H1 (cell line): ENCODE measurements at regions not wholly inside any gene's neighbourhood (a gene's known extent, or its start where the extent isn't known, plus 50 kb on each side); places are given as distances from the start of the nearest gene placed in this dataset.

Experiments used
- CTCF ChIA-PET: fragments of 300-600 bp; sonication (Branson Sonifier 250); formaldehyde crosslinking; loops from one replicate; lab custom pipeline; 2021; ENCODE audit not compliant: partially characterized antibody; lab: Charles Lee
- POLR2A ChIA-PET: fragments of 300-600 bp; sonication (Branson Sonifier 250); formaldehyde crosslinking; loops from one replicate; lab custom pipeline; 2021; ENCODE audit warnings: inconsistent platforms; ENCODE audit not compliant: partially characterized antibody; lab: Charles Lee
- DNase-seq, 2 experiments: peaks; one replicate each; pipeline versions ENCODE4 v3.0.0 to v3.0.0-alpha.2; 2010 to 2022; ENCODE audit warnings: low spot score in 2 of 2, low read depth in 1 of 2, mixed read lengths in 1 of 2
- FAIRE-seq: peaks from 2 replicates; lab custom pipeline; 2011; peaks lifted over from hg19 to GRCh38; lab: Jason Lieb, UNC
- H2AFZ ChIP-seq: 2 replicates; pipeline ENCODE4 v1.8.1; 2012; ENCODE audit warnings: low read length, inconsistent platforms
- H2AK5ac ChIP-seq: 2 replicates; pipeline ENCODE4 v1.6.1; 2013; ENCODE audit warnings: low read depth, low read length
- H2BK120ac ChIP-seq: replicated peaks from 2 replicates; pipeline ENCODE3; 2013; ENCODE audit warnings: low read depth, low read length, inconsistent platforms
- H2BK12ac ChIP-seq: 2 replicates; pipeline ENCODE4 v1.6.1; 2013; ENCODE audit warnings: low read depth, low read length
- H2BK15ac ChIP-seq: 2 replicates; pipeline ENCODE4 v1.6.1; 2013; ENCODE audit warnings: low read length
- H2BK20ac ChIP-seq: 2 replicates; pipeline ENCODE4 v1.6.1; 2013; ENCODE audit warnings: low read length
- H2BK5ac ChIP-seq: 2 replicates; pipeline ENCODE4 v1.6.1; 2013; ENCODE audit warnings: low read depth, low read length
- H3K14ac ChIP-seq: 2 replicates; pipeline ENCODE4 v1.6.1; 2013; ENCODE audit warnings: inconsistent platforms; ENCODE audit not compliant: insufficient read length
- H3K18ac ChIP-seq: 2 replicates; pipeline ENCODE4 v1.6.1; 2013; ENCODE audit warnings: low read length; ENCODE audit errors: extremely low read depth
- H3K23ac ChIP-seq: 2 replicates; pipeline ENCODE4 v1.6.1; 2013; ENCODE audit warnings: inconsistent platforms; ENCODE audit not compliant: insufficient read length
- H3K23me2 ChIP-seq: 2 replicates; pipeline ENCODE4 v1.6.1; 2013; ENCODE audit warnings: low read depth, low read length
- H3K27ac ChIP-seq: 2 replicates; pipeline ENCODE4 v1.6.1; 2011; ENCODE audit warnings: low read depth, low read length, inconsistent platforms
- H3K27me3 ChIP-seq, 4 experiments: replicated peaks in 1 of 4; 1 replicate in 1 of 4; 2 replicates in 3 of 4; pipeline versions ENCODE4 v1.6.1 to v1.8.1; 2011 to 2013; ENCODE audit warnings: low read length in 3 of 4, mild to moderate bottlenecking in 3 of 4, inconsistent platforms in 2 of 4, mixed read lengths in 2 of 4, moderate library complexity in 1 of 4; ENCODE audit not compliant: control insufficient read depth in 3 of 4, insufficient read depth in 3 of 4; ENCODE audit errors: extremely low read depth in 1 of 4
- H3K36me3 ChIP-seq, 4 experiments: 2 replicates each; pipeline versions ENCODE4 v1.6.1 to v1.8.1; 2011 to 2013; ENCODE audit warnings: mild to moderate bottlenecking in 4 of 4, low read length in 3 of 4, moderate library complexity in 2 of 4, control low read depth in 1 of 4, inconsistent platforms in 1 of 4; ENCODE audit not compliant: insufficient read depth in 4 of 4, control insufficient read depth in 2 of 4
- H3K4ac ChIP-seq: replicated peaks from 2 replicates; pipeline ENCODE3; 2013; ENCODE audit warnings: low read length, low read depth, mixed read lengths, inconsistent platforms; ENCODE audit not compliant: insufficient read length
- H3K4me1 ChIP-seq, 4 experiments: replicated peaks in 1 of 4; 1 replicate in 1 of 4; 2 replicates in 3 of 4; pipeline versions ENCODE4 v1.6.1 to v1.8.1; 2011 to 2013; ENCODE audit warnings: low read length in 3 of 4, inconsistent platforms in 2 of 4, mixed read lengths in 1 of 4; ENCODE audit not compliant: insufficient read depth in 4 of 4, control insufficient read depth in 3 of 4
- H3K4me2 ChIP-seq, 2 experiments: 2 replicates each; pipeline versions ENCODE4 v1.6.1 to v1.8.1; 2011 to 2013; ENCODE audit warnings: low read depth in 2 of 2, low read length in 2 of 2, control low read depth in 1 of 2, inconsistent platforms in 1 of 2, mild to moderate bottlenecking in 1 of 2; ENCODE audit not compliant: insufficient read depth in 1 of 2
- H3K4me3 ChIP-seq, 4 experiments: fragments of 200-600, 300-600 bp in 1 of 4; sonication (generic), shearing (Covaris generic), sonication (Bioruptor Twin) in 1 of 4; 2 replicates each; pipeline versions ENCODE4 v1.5.1 to v1.8.1; 2011 to 2016; ENCODE audit warnings: low read length in 4 of 4, low read depth in 3 of 4, control low read depth in 2 of 4, inconsistent platforms in 2 of 4, mild to moderate bottlenecking in 2 of 4, mixed read lengths in 1 of 4, moderate library complexity in 1 of 4; ENCODE audit not compliant: insufficient read depth in 2 of 4; ENCODE audit errors: extremely low read depth in 1 of 4
- H3K56ac ChIP-seq: replicated peaks from 2 replicates; pipeline ENCODE3; 2013; ENCODE audit warnings: low read depth, mild to moderate bottlenecking, mixed read lengths, low read length, inconsistent platforms; ENCODE audit not compliant: insufficient read length
- H3K79me1 ChIP-seq: 2 replicates; pipeline ENCODE4 v1.6.1; 2013; ENCODE audit warnings: low read depth, low read length, control low read depth
- H3K79me2 ChIP-seq, 2 experiments: 2 replicates each; pipeline versions ENCODE4 v1.6.1 to v1.8.1; 2012 to 2013; ENCODE audit warnings: low read length in 2 of 2, mild to moderate bottlenecking in 2 of 2, inconsistent platforms in 1 of 2; ENCODE audit not compliant: insufficient read depth in 2 of 2, control insufficient read depth in 1 of 2
- H3K9ac ChIP-seq, 4 experiments: replicated peaks in 1 of 4; 1 replicate in 1 of 4; 2 replicates in 3 of 4; pipeline versions ENCODE4 v1.6.1 to v1.8.1; 2011 to 2013; ENCODE audit warnings: low read depth in 3 of 4, low read length in 3 of 4, control low read depth in 2 of 4, mild to moderate bottlenecking in 2 of 4, moderate library complexity in 2 of 4, inconsistent platforms in 1 of 4; ENCODE audit errors: extremely low read depth in 1 of 4
- H3K9me3 ChIP-seq, 2 experiments: 2 replicates each; pipeline versions ENCODE4 v1.6.1 to v1.8.1; 2012 to 2013; ENCODE audit warnings: mild to moderate bottlenecking in 2 of 2, moderate library complexity in 2 of 2, control low read depth in 1 of 2, inconsistent platforms in 1 of 2, low read depth in 1 of 2, low read length in 1 of 2, mixed read lengths in 1 of 2; ENCODE audit not compliant: insufficient read depth in 2 of 2
- H4K20me1 ChIP-seq, 2 experiments: replicated peaks in 1 of 2; 2 replicates each; pipeline versions ENCODE3 to v1.8.1; 2011 to 2013; ENCODE audit warnings: inconsistent platforms in 2 of 2, low read length in 2 of 2, mild to moderate bottlenecking in 1 of 2; ENCODE audit not compliant: insufficient read depth in 2 of 2, control insufficient read depth in 1 of 2
- H4K5ac ChIP-seq: 2 replicates; pipeline ENCODE4 v1.6.1; 2013; ENCODE audit warnings: low read length, low read depth, mixed read lengths, inconsistent platforms; ENCODE audit not compliant: insufficient read length
- H4K8ac ChIP-seq: 2 replicates; pipeline ENCODE4 v1.8.0; 2013; ENCODE audit warnings: mild to moderate bottlenecking, moderate library complexity, low read length, inconsistent platforms; ENCODE audit not compliant: insufficient read depth; ENCODE audit errors: extremely low read depth
- H4K91ac ChIP-seq: replicated peaks from 2 replicates; pipeline ENCODE3; 2013; ENCODE audit warnings: low read length, mixed read lengths, inconsistent platforms; ENCODE audit not compliant: insufficient read length
- ASH2L ChIP-seq: fragments of 200-600, 300-600 bp; sonication (generic); IDR thresholded peaks from one replicate; pipeline ENCODE4 v1.7.1; 2017; ENCODE audit warnings: low read length
- ATF2 ChIP-seq: IDR thresholded peaks from 2 replicates; pipeline ENCODE4 v1.6.1; 2012; ENCODE audit warnings: low read length, inconsistent platforms
- BACH1 ChIP-seq: IDR thresholded peaks from 2 replicates; pipeline ENCODE4 v1.6.1; 2012; ENCODE audit warnings: low read length, improper control_type of control experiment
- CEBPB ChIP-seq: IDR thresholded peaks from 2 replicates; pipeline ENCODE4 v1.6.1; 2012; ENCODE audit warnings: low read depth, low read length
- CTBP2 ChIP-seq: IDR thresholded peaks from 2 replicates; pipeline ENCODE4 v1.7.0; 2011; ENCODE audit warnings: borderline replicate concordance, mild to moderate bottlenecking, moderate library complexity, mixed read lengths, low read length; ENCODE audit not compliant: insufficient read depth, insufficient read length
- FOSL1 ChIP-seq: IDR thresholded peaks from 2 replicates; pipeline ENCODE4 v1.6.1; 2011; ENCODE audit warnings: mild to moderate bottlenecking, low read depth, low read length, moderate library complexity; ENCODE audit not compliant: insufficient read depth
- GTF2F1 ChIP-seq: IDR thresholded peaks from 2 replicates; pipeline ENCODE4 v1.6.1; 2012; ENCODE audit warnings: low read depth, low read length, improper control_type of control experiment, borderline replicate concordance
- JUND ChIP-seq: IDR thresholded peaks from 2 replicates; pipeline ENCODE4 v1.6.1; 2011; ENCODE audit warnings: mild to moderate bottlenecking, improper control_type of control experiment, low read length
- POU5F1 ChIP-seq: IDR thresholded peaks from 2 replicates; pipeline ENCODE4 v1.6.1; 2011; ENCODE audit warnings: low read depth, mild to moderate bottlenecking, low read length, moderate library complexity
- RNF2 ChIP-seq: fragments of 200-900, 300-1000 bp; sonication (generic); IDR thresholded peaks from 2 replicates; pipeline ENCODE4 v1.7.1; 2016; ENCODE audit warnings: borderline replicate concordance, low read depth, mild to moderate bottlenecking, antibody characterized with exemption, low read length; ENCODE audit not compliant: poor library complexity, severe bottlenecking; ENCODE audit errors: missing control alignments
- SP2 ChIP-seq: IDR thresholded peaks from 2 replicates; pipeline ENCODE4 v1.6.1; 2012; ENCODE audit warnings: mild to moderate bottlenecking, low read length, inconsistent platforms
- YY1 ChIP-seq: IDR thresholded peaks from 2 replicates; pipeline ENCODE4 v1.6.1; 2011; ENCODE audit warnings: low read depth, mild to moderate bottlenecking, low read length
- WGBS, 2 experiments: shearing (Covaris generic) in 1 of 2; methylation state at CpG; one replicate each; pipeline versions ENCODE4 v1.1.6 to v1.1.7; 2013 to 2015; ENCODE audit warnings: low lambda C conversion rate in 2 of 2, mixed read lengths in 2 of 2, inconsistent platforms in 1 of 2, low coverage in 1 of 2, missing lambda C conversion rate in 1 of 2; ENCODE audit not compliant: insufficient replicate concordance in 2 of 2, insufficient coverage in 1 of 2, insufficient read length in 1 of 2; ENCODE audit errors: extremely low coverage in 1 of 2, missing lambda C conversion rate in 1 of 2; 5-methylcytosine and 5-hydroxymethylcytosine counted together

GRCh38 chrX:127879585-127879984, 172.6 kb downstream of the ACTRT1 start:
- Histone ChIP-seq H2AFZ (no peak overlapping the region), H3K79me2 (no peaks in the 10 kb centered on the region), H4K91ac (no peak overlapping the region), H3K79me1 (no peaks in the 10 kb centered on the region), H3K14ac (no peak overlapping the region), H4K5ac (no peak overlapping the region), H4K8ac (no peak overlapping the region), H3K4ac (no peak overlapping the region), H3K4me3 (no peak overlapping the region), H4K20me1 (no peaks in the 10 kb centered on the region), H3K9me3 (no peaks in the 10 kb centered on the region), H3K27me3 (no peaks in the 10 kb centered on the region), H3K27ac (no peak overlapping the region), H3K56ac (no peak overlapping the region), H2BK5ac (no peak overlapping the region), H3K9ac (no peak overlapping the region), H3K18ac (no peak overlapping the region), H3K4me1 (no peaks in the 10 kb centered on the region), H3K36me3 (no peaks in the 10 kb centered on the region), H2BK15ac (no peak overlapping the region), H2BK20ac (no peak overlapping the region), H3K23ac (no peak overlapping the region), H3K4me2 (no peak overlapping the region), H2BK120ac (no peak overlapping the region), H2BK12ac (no peak overlapping the region), H2AK5ac (no peak overlapping the region), H3K23me2 (no peaks in the 10 kb centered on the region)
- WGBS, 2 experiments = 96% methylated on average over 2 of the region's 2 CpGs; no CpG with 5 or more reads in 1 of the 2 experiments
- DNase-seq (no peak), FAIRE-seq (no peak)
- POLR2A ChIA-PET = no interaction called here
- CTCF ChIA-PET = no interaction called here
- TF ChIP-seq ASH2L (no peak), BACH1 (no peak), ATF2 (no peak), YY1 (no peak), FOSL1 (no peak), CTBP2 (no peak), SP2 (no peak), GTF2F1 (no peak), JUND (no peak), RNF2 (no peak), CEBPB (no peak), POU5F1 (no peak)
